ENCODE measurements at regions not wholly inside any gene's neighbourhood (a gene's known extent, or its start where the extent isn't known, plus 50 kb on each side); places are given as distances from the start of the nearest gene placed in this dataset.

- no peak overlapping the region for H3K27ac ChIP-seq
- no peak for TF ChIP-seq ZFX (IDR thresholded peaks at IDR 0.05)
- TF ChIP-seq CTCF (conservative IDR thresholded peaks at IDR 0.05) = no peak
Measured at GRCh38 chr13:63979951-63980350, 2564.3 kb upstream of the PCDH20 start.

DNA sequence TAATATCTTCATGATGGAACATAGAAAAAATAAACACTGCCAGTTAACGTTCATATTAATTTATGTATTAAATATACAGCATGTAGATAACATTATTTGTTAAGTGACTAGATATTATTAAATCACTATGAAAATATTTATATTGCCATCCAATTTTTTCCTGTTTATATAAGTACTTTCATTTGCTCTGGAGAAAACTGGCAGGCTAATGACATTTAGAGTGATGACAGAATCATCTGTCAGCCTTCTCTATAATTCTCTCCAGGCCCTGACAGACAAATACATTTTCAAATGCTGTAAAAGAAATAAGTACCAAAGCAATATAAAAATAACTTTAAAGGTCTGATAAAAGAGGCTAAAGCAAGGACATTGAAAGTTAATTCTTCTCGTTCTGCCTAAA, 2556.7 kb upstream of the PCDH20 start:
- no peak for TF ChIP-seq CTCF (conservative IDR thresholded peaks at IDR 0.05)
- TF ChIP-seq ZFX (IDR thresholded peaks at IDR 0.05) = no peak
- H3K27ac ChIP-seq = peak overlapping the region; percentile 53; the same call in 1 of the 2 replicates

DNA sequence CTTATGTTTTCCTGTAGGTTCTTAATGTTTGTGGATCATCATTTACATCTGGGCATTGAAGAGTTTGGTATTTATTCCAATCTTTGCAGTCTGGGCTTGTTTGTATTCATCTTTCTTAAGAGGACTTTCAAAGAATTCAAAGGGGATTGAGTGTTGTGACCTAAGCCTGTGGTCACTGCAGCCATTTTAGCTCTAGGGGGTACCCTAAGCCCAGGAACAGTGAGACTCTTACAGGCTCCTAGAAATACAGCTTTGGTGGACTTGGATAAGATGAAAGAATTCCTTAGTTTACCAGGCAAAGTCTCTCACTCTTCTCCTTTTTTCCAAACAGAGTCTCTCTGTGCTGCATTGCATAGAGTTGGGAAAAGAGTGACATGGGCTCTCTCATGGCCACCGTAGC, 2539.0 kb upstream of the PCDH20 start:
- TF ChIP-seq ZFX (IDR thresholded peaks at IDR 0.05) = no peak
- TF ChIP-seq CTCF (conservative IDR thresholded peaks at IDR 0.05) = no peak
- no peak overlapping the region for H3K27ac ChIP-seq

DNA sequence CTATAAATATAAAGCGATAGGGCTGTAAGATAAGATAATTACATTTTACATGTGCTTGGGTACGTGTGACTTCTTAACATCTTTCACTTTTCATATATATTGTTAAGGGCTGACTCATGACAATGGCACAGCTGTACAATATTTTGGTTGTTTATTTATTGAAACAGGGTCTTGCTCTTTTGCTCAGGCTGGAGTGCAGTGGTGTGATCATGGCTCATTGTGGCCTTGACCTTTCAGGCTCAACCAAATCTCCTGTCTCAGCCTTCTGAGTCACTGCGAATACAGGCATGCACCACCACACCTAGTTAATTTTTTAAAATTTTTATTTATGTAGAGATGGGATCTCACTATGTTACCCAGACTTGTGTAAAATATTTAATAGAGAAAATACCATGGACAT, 2532.4 kb upstream of the PCDH20 start:
- no peak overlapping the region for H3K27ac ChIP-seq
- TF ChIP-seq ZFX (IDR thresholded peaks at IDR 0.05) (no peak), CTCF (conservative IDR thresholded peaks at IDR 0.05) (no peak)

- no peak overlapping the region for H3K27ac ChIP-seq
- TF ChIP-seq ZFX (IDR thresholded peaks at IDR 0.05) (no peak), CTCF (conservative IDR thresholded peaks at IDR 0.05) (no peak)
Measured at GRCh38 chr13:63944911-63945310, 2529.3 kb upstream of the PCDH20 start.

GRCh38 chr13:63942372-63942771, 2526.7 kb upstream of the PCDH20 start:
- TF ChIP-seq CTCF (conservative IDR thresholded peaks at IDR 0.05) (no peak), ZFX (IDR thresholded peaks at IDR 0.05) (no peak)
- H3K27ac ChIP-seq = no peak overlapping the region

DNA sequence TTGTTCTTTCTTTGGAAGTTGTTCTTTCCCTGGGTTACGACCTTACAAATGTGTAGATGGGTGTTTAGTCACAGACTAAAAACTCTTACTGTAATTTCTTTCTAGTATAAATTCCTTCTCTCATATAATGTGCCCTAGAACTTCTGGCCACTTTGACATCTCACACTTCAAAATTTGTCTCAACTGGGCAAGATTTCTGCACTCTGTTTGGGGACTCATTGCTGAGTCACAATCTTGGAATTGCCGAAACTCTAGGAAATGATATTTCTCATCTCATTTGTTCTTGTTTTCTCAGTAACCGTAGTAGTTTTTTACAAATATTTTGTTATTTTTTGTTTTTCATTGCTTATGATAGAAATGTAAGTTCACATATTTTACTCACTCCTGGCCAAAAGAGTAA, 2523.2 kb upstream of the PCDH20 start:
- TF ChIP-seq ZFX (IDR thresholded peaks at IDR 0.05) (no peak), CTCF (conservative IDR thresholded peaks at IDR 0.05) (no peak)
- H3K27ac ChIP-seq = no peak overlapping the region

Data from C4-2B (cell line).